IMR-90 (cell line): ENCODE measurements at regions not wholly inside any gene's neighbourhood (a gene's known extent, or its start where the extent isn't known, plus 50 kb on each side); places are given as distances from the start of the nearest gene placed in this dataset.

Experiments
- ATAC-seq: fragments of 200-7000 bp; cut with Tn5 transposase; 2 replicates; pipeline ENCODE4 v1.9.1; 2020; ENCODE audit warnings: low read depth, mild to moderate bottlenecking, moderate library complexity
- BruUV-seq: library from RNA; stranded (reverse); fragments of 400-500 nt; replicated peaks from 2 replicates; lab custom pipeline; 2021; lab: Mats Ljungman, UMichigan
- CTCF ChIA-PET: fragments of 300-600 bp; formaldehyde crosslinking; extraction: SDS; loops from one replicate; lab custom pipeline; 2021; ENCODE audit warnings: antibody characterized with exemption; lab: Yijun Ruan, JAX
- POLR2A ChIA-PET: fragments of 300-600 bp; sonication (Branson Sonifier 250); formaldehyde crosslinking; loops from one replicate; lab custom pipeline; 2022; ENCODE audit warnings: antibody characterized with exemption; ENCODE audit not compliant: unreplicated experiment; lab: Charles Lee
- DNase-seq: peaks from one replicate; pipeline ENCODE4 v3.0.0; 2013
- H2AFZ ChIP-seq: replicated peaks from 2 replicates; pipeline ENCODE3; 2013; ENCODE audit warnings: low read length, mild to moderate bottlenecking; ENCODE audit not compliant: poor library complexity
- H2AK5ac ChIP-seq: 2 replicates; pipeline ENCODE4 v1.6.1; 2013; ENCODE audit warnings: low read depth, low read length, inconsistent platforms
- H2AK9ac ChIP-seq: replicated peaks from 2 replicates; pipeline ENCODE3; 2013; ENCODE audit warnings: mild to moderate bottlenecking, low read depth, low read length, moderate library complexity; ENCODE audit not compliant: poor library complexity
- H2BK120ac ChIP-seq: 2 replicates; pipeline ENCODE4 v1.6.1; 2013; ENCODE audit warnings: low read depth, low read length, inconsistent platforms
- H2BK15ac ChIP-seq: 3 replicates; pipeline ENCODE4 v1.6.1; 2013; ENCODE audit warnings: low read depth, low read length, inconsistent platforms
- H2BK20ac ChIP-seq: 2 replicates; pipeline ENCODE4 v1.6.1; 2013; ENCODE audit warnings: low read depth, mild to moderate bottlenecking, inconsistent platforms, low read length, moderate library complexity
- H2BK5ac ChIP-seq: 2 replicates; pipeline ENCODE4 v1.6.1; 2013; ENCODE audit warnings: mild to moderate bottlenecking, low read depth, low read length, inconsistent platforms; ENCODE audit not compliant: poor library complexity, severe bottlenecking
- H3K14ac ChIP-seq: replicated peaks from 2 replicates; pipeline ENCODE4 v1.6.1; 2013; ENCODE audit warnings: low read depth, low read length, inconsistent platforms
- H3K18ac ChIP-seq: 2 replicates; pipeline ENCODE4 v1.6.1; 2013; ENCODE audit warnings: low read depth, low read length, control low read depth
- H3K23ac ChIP-seq: 2 replicates; pipeline ENCODE4 v1.6.1; 2013; ENCODE audit warnings: low read depth, low read length, inconsistent platforms
- H3K27ac ChIP-seq: 2 replicates; pipeline ENCODE4 v1.5.1; 2013; ENCODE audit warnings: mild to moderate bottlenecking, control low read depth, low read length; ENCODE audit not compliant: insufficient read depth
- H3K27me3 ChIP-seq: 2 replicates; pipeline ENCODE4 v1.6.1; 2013; ENCODE audit warnings: low read length; ENCODE audit not compliant: control insufficient read depth, insufficient read depth
- H3K36me3 ChIP-seq: 2 replicates; pipeline ENCODE4 v1.6.1; 2013; ENCODE audit warnings: low read length, mixed read lengths; ENCODE audit not compliant: control insufficient read depth, insufficient read depth
- H3K4ac ChIP-seq: 2 replicates; pipeline ENCODE4 v1.6.1; 2013; ENCODE audit warnings: low read depth, low read length, inconsistent platforms
- H3K4me1 ChIP-seq: 2 replicates; pipeline ENCODE4 v1.6.1; 2013; ENCODE audit warnings: low read length, mixed read lengths; ENCODE audit not compliant: control insufficient read depth, insufficient read depth
- H3K4me2 ChIP-seq: 2 replicates; pipeline ENCODE4 v1.6.1; 2013; ENCODE audit warnings: low read depth, mild to moderate bottlenecking, control low read depth, low read length, moderate library complexity
- H3K4me3 ChIP-seq: 2 replicates; pipeline ENCODE4 v1.5.1; 2013; ENCODE audit warnings: low read depth, mild to moderate bottlenecking, control low read depth, low read length, moderate library complexity; ENCODE audit not compliant: insufficient read depth
- H3K56ac ChIP-seq: 2 replicates; pipeline ENCODE4 v1.6.1; 2013; ENCODE audit warnings: low read length, inconsistent platforms; ENCODE audit not compliant: insufficient read depth; ENCODE audit errors: extremely low read depth
- H3K79me1 ChIP-seq, 2 experiments: 2 replicates each; pipeline ENCODE4 v1.6.1; 2013; ENCODE audit warnings: low read length in 2 of 2, inconsistent platforms in 1 of 2, low read depth in 1 of 2
- H3K9ac ChIP-seq: 2 replicates; pipeline ENCODE4 v1.6.1; 2013; ENCODE audit warnings: low read depth, low read length, control low read depth
- H3K9me1 ChIP-seq: 2 replicates; pipeline ENCODE4 v1.6.1; 2013; ENCODE audit warnings: low read length, inconsistent platforms; ENCODE audit not compliant: insufficient read depth
- H3K9me3 ChIP-seq: 2 replicates; pipeline ENCODE4 v1.6.1; 2013; ENCODE audit warnings: low read length; ENCODE audit not compliant: control insufficient read depth, insufficient read depth
- H4K20me1 ChIP-seq: 2 replicates; pipeline ENCODE4 v1.6.1; 2013; ENCODE audit warnings: low read length, inconsistent platforms; ENCODE audit not compliant: insufficient read depth
- H4K5ac ChIP-seq: 2 replicates; pipeline ENCODE4 v1.6.1; 2013; ENCODE audit warnings: mild to moderate bottlenecking, low read depth, low read length, control low read depth
- H4K8ac ChIP-seq, 2 experiments: 2 replicates each; pipeline ENCODE4 v1.6.1; 2013; ENCODE audit warnings: low read depth in 2 of 2, low read length in 2 of 2, control low read depth in 1 of 2, inconsistent platforms in 1 of 2
- H4K91ac ChIP-seq: 2 replicates; pipeline ENCODE4 v1.6.1; 2013; ENCODE audit warnings: low read depth, low read length, inconsistent platforms; ENCODE audit not compliant: insufficient read depth
- BHLHE40 ChIP-seq: fragments of 150-350 bp; IDR thresholded peaks from 2 replicates; pipeline ENCODE4 v1.6.1; 2016; ENCODE audit warnings: mild to moderate bottlenecking, low read depth, low read length
- CEBPB ChIP-seq: IDR thresholded peaks from 2 replicates; pipeline ENCODE4 v1.6.1; 2012; ENCODE audit warnings: low read depth, low read length, improper control_type of control experiment
- CHD1 ChIP-seq: IDR thresholded peaks from 2 replicates; pipeline ENCODE4 v1.6.1; 2012; ENCODE audit warnings: low read depth, low read length, improper control_type of control experiment
- ELK1 ChIP-seq: fragments of 150-350 bp; IDR thresholded peaks from 2 replicates; pipeline ENCODE4 v1.6.1; 2016; ENCODE audit warnings: low read depth, mild to moderate bottlenecking, low read length, moderate library complexity, borderline replicate concordance
- FOS ChIP-seq: fragments of 150-350 bp; IDR thresholded peaks from 2 replicates; pipeline ENCODE4 v1.6.1; 2016; ENCODE audit warnings: low read depth, low read length
- MAFK ChIP-seq: IDR thresholded peaks from 2 replicates; pipeline ENCODE4 v1.6.1; 2012; ENCODE audit warnings: low read depth, low read length, improper control_type of control experiment
- MXI1 ChIP-seq: IDR thresholded peaks from 2 replicates; pipeline ENCODE4 v1.6.1; 2012; ENCODE audit warnings: low read depth, mild to moderate bottlenecking, low read length, moderate library complexity, borderline replicate concordance
- POLR2A ChIP-seq: IDR thresholded peaks from 2 replicates; pipeline ENCODE4 v1.6.1; 2012; ENCODE audit warnings: mild to moderate bottlenecking, low read depth, low read length
- RAD21 ChIP-seq: IDR thresholded peaks from 2 replicates; pipeline ENCODE4 v1.6.1; 2012; ENCODE audit warnings: low read length, improper control_type of control experiment
- RCOR1 ChIP-seq: IDR thresholded peaks from 2 replicates; pipeline ENCODE4 v1.6.1; 2012; ENCODE audit warnings: mild to moderate bottlenecking, low read length, improper control_type of control experiment; ENCODE audit not compliant: insufficient replicate concordance
- SMC3 ChIP-seq: fragments of 150-350 bp; IDR thresholded peaks from 2 replicates; pipeline ENCODE4 v1.6.1; 2016; ENCODE audit warnings: low read depth, mild to moderate bottlenecking, antibody characterized with exemption, low read length, moderate library complexity
- USF2 ChIP-seq: fragments of 150-350 bp; IDR thresholded peaks from 2 replicates; pipeline ENCODE4 v1.6.1; 2017; ENCODE audit warnings: mild to moderate bottlenecking, antibody characterized with exemption, low read length, low read depth
- WGBS, 2 experiments: methylation state at CpG; one replicate each; pipeline versions ENCODE4 v1.1.5 to v1.1.7; 2013; ENCODE audit warnings: missing lambda C conversion rate in 2 of 2; ENCODE audit not compliant: insufficient read length in 1 of 2; ENCODE audit errors: extremely low coverage in 2 of 2; 5-methylcytosine and 5-hydroxymethylcytosine counted together
- dilution Hi-C: fragments of 300-500 bp; cut with HindIII; formaldehyde crosslinking; loops from one replicate; pipeline ENCODE4 v1.14.3; 2018; ENCODE audit warnings: low sequenced_read_pairs; ENCODE audit not compliant: unreplicated experiment
- in situ Hi-C: fragments of 300-500 bp; cut with MboI; formaldehyde crosslinking; loops from 3 replicates; pipeline ENCODE4 v1.14.3; 2019; ENCODE audit warnings: low sequenced_read_pairs, inconsistent platforms, mixed read lengths
- intact Hi-C: fragments of 100-400 bp; cut with micrococcal nuclease; formaldehyde crosslinking; loops from 2 replicates; pipeline ENCODE4 v1.10.0; 2022
- TF ChIP-seq, protein P1 (sequence below): conservative IDR thresholded peaks from 2 replicates; pipeline ENCODE4 v1.5.1; 2012; ENCODE audit warnings: mild to moderate bottlenecking, low read depth, low read length, improper control_type of control experiment

DNA sequence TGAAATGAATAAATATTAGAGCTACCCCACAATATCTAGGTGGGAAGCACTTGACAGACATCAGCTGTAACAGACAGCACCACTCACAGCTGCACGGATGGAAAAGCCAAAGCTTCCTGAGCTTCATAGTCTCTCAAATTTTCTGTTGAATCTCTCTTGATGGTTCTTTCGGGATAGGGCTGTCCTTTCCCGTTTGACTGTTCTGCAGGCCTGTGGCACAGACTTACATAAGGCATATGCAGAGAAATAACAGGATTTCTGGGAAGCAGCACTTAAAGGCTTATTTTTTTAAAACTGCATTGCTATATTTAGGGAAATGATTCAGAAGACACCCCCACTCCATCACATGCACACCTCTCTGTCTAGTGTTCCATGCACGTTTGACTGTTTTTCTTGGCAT is 77.5 kb downstream of the ZNF648 start:
- no peak overlapping the region for H4K5ac ChIP-seq
- no peaks in the 10 kb centered on the region for H3K9me1 ChIP-seq
- no peak overlapping the region for H3K18ac ChIP-seq
- no peak overlapping the region for H3K23ac ChIP-seq
- no peaks in the 10 kb centered on the region for H3K4me1 ChIP-seq
- POLR2A ChIA-PET, result no interaction called here
- in situ Hi-C loops (no loop called here), dilution Hi-C loops (no loop called here), intact Hi-C loops (no loop called here)
- H3K56ac ChIP-seq, result no peak overlapping the region
- DNase-seq (no peak), ATAC-seq (no peak)
- no peak overlapping the region for H2BK5ac ChIP-seq
- no peak overlapping the region for H2BK15ac ChIP-seq
- H4K20me1 ChIP-seq, result no peaks in the 10 kb centered on the region
- H3K9me3 ChIP-seq, result peaks cover 2% of the 10 kb centered on the region
- CTCF ChIA-PET, result interaction anchor here (0.7 to 0.9 kb wide), 2 partner anchors 14 to 210 kb away, joined by 3 read pairs; no protein-coding TSS in a partner anchor
- no peak overlapping the region for H3K4me2 ChIP-seq
- no peak overlapping the region for H3K27ac ChIP-seq
- H3K9ac ChIP-seq, result no peak overlapping the region
- H3K79me1 ChIP-seq, result no peaks in the 10 kb centered on the region
- no peak overlapping the region for H3K14ac ChIP-seq
- no peaks in the 10 kb centered on the region for H3K27me3 ChIP-seq
- no peak overlapping the region for H3K4ac ChIP-seq
- H2AFZ ChIP-seq, result no peak overlapping the region
- H4K91ac ChIP-seq, result no peak overlapping the region
- no peak overlapping the region for H2BK120ac ChIP-seq
- H2BK20ac ChIP-seq, result no peak overlapping the region
- no peak overlapping the region for H4K8ac ChIP-seq
- no TSS peak for BruUV-seq
- no peak overlapping the region for H2AK5ac ChIP-seq
- no CpG with 5 or more reads among the region's 4 CpGs for WGBS, 2 experiments
- no peak for TF ChIP-seq BHLHE40
- no peak for TF ChIP-seq ELK1
- no peak for TF ChIP-seq RAD21
- TF ChIP-seq SMC3, result no peak
- TF ChIP-seq FOS, result no peak
- TF ChIP-seq MAFK, result no peak
- TF ChIP-seq POLR2A, result no peak
- TF ChIP-seq MXI1, result no peak
- no peak for TF ChIP-seq RCOR1
- no peak for TF ChIP-seq CHD1
- no peak for TF ChIP-seq USF2
- no peak for TF ChIP-seq CEBPB
- TF ChIP-seq, protein P1, sequence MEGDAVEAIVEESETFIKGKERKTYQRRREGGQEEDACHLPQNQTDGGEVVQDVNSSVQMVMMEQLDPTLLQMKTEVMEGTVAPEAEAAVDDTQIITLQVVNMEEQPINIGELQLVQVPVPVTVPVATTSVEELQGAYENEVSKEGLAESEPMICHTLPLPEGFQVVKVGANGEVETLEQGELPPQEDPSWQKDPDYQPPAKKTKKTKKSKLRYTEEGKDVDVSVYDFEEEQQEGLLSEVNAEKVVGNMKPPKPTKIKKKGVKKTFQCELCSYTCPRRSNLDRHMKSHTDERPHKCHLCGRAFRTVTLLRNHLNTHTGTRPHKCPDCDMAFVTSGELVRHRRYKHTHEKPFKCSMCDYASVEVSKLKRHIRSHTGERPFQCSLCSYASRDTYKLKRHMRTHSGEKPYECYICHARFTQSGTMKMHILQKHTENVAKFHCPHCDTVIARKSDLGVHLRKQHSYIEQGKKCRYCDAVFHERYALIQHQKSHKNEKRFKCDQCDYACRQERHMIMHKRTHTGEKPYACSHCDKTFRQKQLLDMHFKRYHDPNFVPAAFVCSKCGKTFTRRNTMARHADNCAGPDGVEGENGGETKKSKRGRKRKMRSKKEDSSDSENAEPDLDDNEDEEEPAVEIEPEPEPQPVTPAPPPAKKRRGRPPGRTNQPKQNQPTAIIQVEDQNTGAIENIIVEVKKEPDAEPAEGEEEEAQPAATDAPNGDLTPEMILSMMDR, result no peak
- no peak overlapping the region for H3K4me3 ChIP-seq
- H2AK9ac ChIP-seq, result no peak overlapping the region
- H3K36me3 ChIP-seq, result no peaks in the 10 kb centered on the region
